HEK293 (cell line): ENCODE measurements at regions not wholly inside any gene's neighbourhood (a gene's known extent, or its start where the extent isn't known, plus 50 kb on each side); places are given as distances from the start of the nearest gene placed in this dataset.

ENCODE experiments used
- CTCF ChIA-PET: fragments of 350-600 bp; formaldehyde crosslinking; extraction: SDS; loops from one replicate; lab custom pipeline; 2021; ENCODE audit warnings: antibody characterized with exemption; lab: Yijun Ruan, JAX
- POLR2A ChIA-PET: fragments of 300-600 bp; formaldehyde crosslinking; extraction: SDS; loops from one replicate; lab custom pipeline; 2020; ENCODE audit warnings: antibody characterized with exemption, inconsistent platforms; lab: Yijun Ruan, JAX
- H3K27ac ChIP-seq: fragments of 200-500 bp; sonication (Bioruptor generic); 2 replicates; pipeline ENCODE4 v1.5.1; 2014; ENCODE audit warnings: low read depth, low read length, control low read depth, inconsistent platforms; ENCODE audit errors: extremely low read depth
- H3K36me3 ChIP-seq, 2 experiments: fragments of 200-500 bp in 1 of 2; sonication (Bioruptor generic) in 1 of 2; 1 replicate in 1 of 2; 2 replicates in 1 of 2; pipeline ENCODE4 v1.5.1; 2014 to 2017; ENCODE audit warnings: inconsistent platforms in 2 of 2, low read length in 2 of 2; ENCODE audit not compliant: control insufficient read depth in 2 of 2, insufficient read depth in 1 of 2
- H3K4me1 ChIP-seq: fragments of 200-500 bp; sonication (Bioruptor generic); 2 replicates; pipeline ENCODE4 v1.5.1; 2014; ENCODE audit warnings: mild to moderate bottlenecking, low read length, inconsistent platforms; ENCODE audit not compliant: control insufficient read depth, insufficient read depth
- H3K4me3 ChIP-seq: 2 replicates; pipeline ENCODE4 v1.5.1; 2011; ENCODE audit warnings: low read depth, mild to moderate bottlenecking, control low read depth, low read length, moderate library complexity
- H3K9me3 ChIP-seq: fragments of 200-500 bp; sonication (Bioruptor generic); 2 replicates; pipeline ENCODE4 v1.5.1; 2014; ENCODE audit warnings: low read depth, low read length, inconsistent platforms; ENCODE audit not compliant: control insufficient read depth, insufficient read depth
- ATF2 ChIP-seq: fragments of 450-650 bp; formaldehyde crosslinking; IDR thresholded peaks from 2 replicates; pipeline ENCODE4 v1.5.1; 2016; ENCODE audit warnings: missing biosample characterization, missing genetic modification characterization, low read depth
- GLIS1 ChIP-seq: fragments of 450-650 bp; formaldehyde crosslinking; IDR thresholded peaks from 2 replicates; pipeline ENCODE4 v1.5.1; 2016; ENCODE audit warnings: missing biosample characterization, missing genetic modification characterization
- KLF1 ChIP-seq: fragments of 450-650 bp; formaldehyde crosslinking; IDR thresholded peaks from 2 replicates; pipeline ENCODE4 v1.5.1; 2016; ENCODE audit warnings: missing biosample characterization, missing genetic modification characterization
- PRDM1 ChIP-seq: fragments of 450-650 bp; formaldehyde crosslinking; IDR thresholded peaks from 2 replicates; pipeline ENCODE4; 2016; ENCODE audit warnings: missing biosample characterization, missing genetic modification characterization
- TCF7L2 ChIP-seq: IDR thresholded peaks from 2 replicates; pipeline ENCODE4 v1.6.1; 2011; ENCODE audit warnings: low read depth, mild to moderate bottlenecking, inconsistent platforms, low read length, moderate library complexity, borderline replicate concordance
- ZBTB11 ChIP-seq: fragments of 450-650 bp; formaldehyde crosslinking; conservative IDR thresholded peaks from 2 replicates; pipeline ENCODE4 v1.5.1; 2016; ENCODE audit warnings: low read depth, missing biosample characterization, missing genetic modification characterization
- ZBTB20 ChIP-seq: fragments of 450-650 bp; formaldehyde crosslinking; IDR thresholded peaks from 2 replicates; pipeline ENCODE4 v1.5.1; 2016; ENCODE audit warnings: missing biosample characterization, missing genetic modification characterization
- ZBTB49 ChIP-seq: fragments of 450-650 bp; formaldehyde crosslinking; IDR thresholded peaks from 2 replicates; pipeline ENCODE4 v1.5.1; 2016; ENCODE audit warnings: missing biosample characterization, missing genetic modification characterization, low read depth
- ZIC2 ChIP-seq: fragments of 450-650 bp; formaldehyde crosslinking; IDR thresholded peaks from 2 replicates; pipeline ENCODE4 v1.5.1; 2016; ENCODE audit warnings: missing biosample characterization, missing genetic modification characterization
- ZNF266 ChIP-seq: fragments of 450-650 bp; formaldehyde crosslinking; IDR thresholded peaks from 2 replicates; pipeline ENCODE4 v1.5.1; 2016; ENCODE audit warnings: missing biosample characterization, missing genetic modification characterization, low read depth
- ZNF280C ChIP-seq: fragments of 450-650 bp; formaldehyde crosslinking; IDR thresholded peaks from 2 replicates; pipeline ENCODE4 v1.5.1; 2016; ENCODE audit warnings: missing biosample characterization, missing genetic modification characterization
- ZNF335 ChIP-seq: fragments of 450-650 bp; formaldehyde crosslinking; conservative IDR thresholded peaks from 2 replicates; pipeline ENCODE4 v1.5.1; 2016; ENCODE audit warnings: missing biosample characterization, missing genetic modification characterization
- ZNF624 ChIP-seq: fragments of 450-650 bp; formaldehyde crosslinking; IDR thresholded peaks from 2 replicates; pipeline ENCODE4 v1.5.1; 2017; ENCODE audit warnings: missing biosample characterization, missing genetic modification characterization
- ZNF658 ChIP-seq: fragments of 450-650 bp; formaldehyde crosslinking; IDR thresholded peaks from 2 replicates; pipeline ENCODE4; 2016; ENCODE audit warnings: missing biosample characterization, missing genetic modification characterization
- ZNF664 ChIP-seq: fragments of 450-650 bp; formaldehyde crosslinking; IDR thresholded peaks from 2 replicates; pipeline ENCODE4 v1.5.1; 2016; ENCODE audit warnings: missing biosample characterization, missing genetic modification characterization
- ZNF776 ChIP-seq: fragments of 450-650 bp; formaldehyde crosslinking; IDR thresholded peaks from 2 replicates; pipeline ENCODE4 v1.5.0; 2017; ENCODE audit warnings: missing biosample characterization, missing genetic modification characterization, borderline replicate concordance

- no peak for TF ChIP-seq ZNF266
- no peak for TF ChIP-seq ZNF280C (tag by site-specific recombination)
- no peak for TF ChIP-seq ZNF658 (tag by site-specific recombination)
- no peak for TF ChIP-seq ZBTB11 (tag by site-specific recombination)
- TF ChIP-seq ZIC2 (tag by site-specific recombination): 0 out of 2 replicates have a peak, but pooled peaks have one; percentile 23
- peak; percentile 78 for TF ChIP-seq ZNF664 (tag by site-specific recombination)
- no peak for TF ChIP-seq ZNF776 (tag by site-specific recombination)
- no peak for TF ChIP-seq ZNF624 (tag by site-specific recombination)
- TF ChIP-seq ATF2 (tag by site-specific recombination): no peak
- no peak for TF ChIP-seq ZBTB20
- no peak for TF ChIP-seq GLIS1 (tag by site-specific recombination)
- TF ChIP-seq PRDM1: 0 out of 2 replicates have a peak, but pooled peaks have one; percentile 34
- 0 out of 2 replicates have a peak, but pooled peaks have one; percentile 3 for TF ChIP-seq ZNF335 (tag by site-specific recombination)
- TF ChIP-seq ZBTB49: no peak
- TF ChIP-seq TCF7L2: peak; percentile 74
- no peak for TF ChIP-seq KLF1 (tag by site-specific recombination)
- POLR2A ChIA-PET: no interaction called here
Observed at GRCh38 chr3:78507196-78507984, 1260.4 kb downstream of the ROBO1 start.

More at GRCh38 chr3:78507196-78507984, 1260.4 kb downstream of the ROBO1 start:
- Histone ChIP-seq H3K4me3 (no peak overlapping the region), H3K36me3 (no peaks in the 10 kb centered on the region), H3K9me3 (no peaks in the 10 kb centered on the region), H3K27ac (peak overlapping the region; percentile 42; the same call in 1 of the 2 replicates), H3K4me1 (peaks cover 12% of the 10 kb centered on the region)
- CTCF ChIA-PET: no interaction called here
